K562 (cell line): ENCODE measurements at regions not wholly inside any gene's neighbourhood (a gene's known extent, or its start where the extent isn't known, plus 50 kb on each side); places are given as distances from the start of the nearest gene placed in this dataset.

ENCODE experiments used
- BHLHE40 ChIP-seq: IDR thresholded peaks from 2 replicates; pipeline ENCODE4 v1.6.1; 2011; ENCODE audit warnings: low read length, improper control_type of control experiment
- BRCA1 ChIP-seq, 2 experiments: fragments of 450-650 bp in 1 of 2; sonication (generic) in 1 of 2; formaldehyde crosslinking in 1 of 2; IDR thresholded peaks; 2 replicates each; pipeline versions ENCODE4 v1.5.0 to v1.6.1; 2017 to 2020; ENCODE audit warnings: mild to moderate bottlenecking in 1 of 2, missing genetic modification reagents in 1 of 2
- CBFB ChIP-seq: sonication (generic); formaldehyde crosslinking; IDR thresholded peaks from 2 replicates; pipeline ENCODE4 v1.4.0; 2020; ENCODE audit warnings: mild to moderate bottlenecking, missing genetic modification reagents
- ETV5 ChIP-seq: sonication (generic); formaldehyde crosslinking; IDR thresholded peaks from 2 replicates; pipeline ENCODE4 v1.4.0; 2020; ENCODE audit warnings: low read depth, mild to moderate bottlenecking, missing genetic modification reagents
- FOSL1 ChIP-seq: fragments of 200-800 bp; sonication (Bioruptor generic); conservative IDR thresholded peaks from 2 replicates; pipeline ENCODE4 v1.6.1; 2016; ENCODE audit warnings: missing genetic modification characterization, missing compliant biosample characterization
- FOXA3 ChIP-seq, 2 experiments: fragments of 450-650 bp in 1 of 2; sonication (generic) in 1 of 2; formaldehyde crosslinking; IDR thresholded peaks in 1 of 2; conservative IDR thresholded peaks in 1 of 2; 2 replicates each; pipeline versions ENCODE4 v1.4.0 to v1.8.0; 2020 to 2022; ENCODE audit warnings: mild to moderate bottlenecking in 2 of 2, missing genetic modification reagents in 1 of 2
- HBP1 ChIP-seq: fragments of 450-650 bp; formaldehyde crosslinking; IDR thresholded peaks from 2 replicates; pipeline ENCODE4 v1.4.0; 2022; ENCODE audit warnings: missing genetic modification characterization
- HDAC1 ChIP-seq, 2 experiments: fragments of 450-650 bp; IDR thresholded peaks; 2 replicates each; pipeline ENCODE4 v1.6.1; 2016 to 2017; ENCODE audit warnings: inconsistent platforms in 1 of 2, mild to moderate bottlenecking in 1 of 2, moderate library complexity in 1 of 2
- HDAC8 ChIP-seq: fragments of 450-650 bp; IDR thresholded peaks from 2 replicates; pipeline ENCODE4 v1.6.1; 2016; ENCODE audit warnings: mild to moderate bottlenecking, missing genetic modification characterization, moderate library complexity, missing compliant biosample characterization
- HNRNPL ChIP-seq: fragments of 200-400 bp; formaldehyde crosslinking; IDR thresholded peaks from 2 replicates; pipeline ENCODE4 v1.6.1; 2017; ENCODE audit warnings: low read depth, mild to moderate bottlenecking, low read length
- ILF3 ChIP-seq: fragments of 450-650 bp; IDR thresholded peaks from 2 replicates; pipeline ENCODE4 v1.6.1; 2018; ENCODE audit warnings: antibody characterized with exemption, mild to moderate bottlenecking, moderate library complexity, borderline replicate concordance
- KAT8 ChIP-seq: fragments of 450-650 bp; IDR thresholded peaks from 2 replicates; pipeline ENCODE4 v1.6.1; 2016; ENCODE audit warnings: low read depth, mild to moderate bottlenecking
- MCM2 ChIP-seq: fragments of 450-650 bp; IDR thresholded peaks from 2 replicates; pipeline ENCODE4 v1.6.1; 2017; ENCODE audit warnings: low read depth, mild to moderate bottlenecking
- NCOA4 ChIP-seq: fragments of 450-650 bp; IDR thresholded peaks from 2 replicates; pipeline ENCODE4 v1.6.1; 2018; ENCODE audit warnings: mild to moderate bottlenecking; ENCODE audit not compliant: partially characterized antibody
- TOE1 ChIP-seq, 2 experiments: fragments of 450-650 bp in 1 of 2; sonication (generic) in 1 of 2; formaldehyde crosslinking in 1 of 2; IDR thresholded peaks; 2 replicates each; pipeline versions ENCODE4 v1.7.1 to v1.8.0; 2016 to 2022; ENCODE audit warnings: borderline replicate concordance in 2 of 2, mild to moderate bottlenecking in 2 of 2, antibody characterized with exemption in 1 of 2, inconsistent platforms in 1 of 2, low read depth in 1 of 2, missing genetic modification reagents in 1 of 2, moderate library complexity in 1 of 2
- VEZF1 ChIP-seq: fragments of 200-800 bp; sonication (Bioruptor generic); IDR thresholded peaks from 2 replicates; pipeline ENCODE4 v1.6.1; 2017; ENCODE audit warnings: missing genetic modification characterization, missing compliant biosample characterization
- ZBTB12 ChIP-seq: fragments of 250-450 bp; sonication (Bioruptor Pico); IDR thresholded peaks from 2 replicates; pipeline ENCODE4 v1.4.0; 2020
- ZKSCAN1 ChIP-seq: fragments of 150-350 bp; IDR thresholded peaks from 2 replicates; pipeline ENCODE4 v1.6.1; 2016; ENCODE audit warnings: low read depth, low read length
- ZKSCAN8 ChIP-seq: fragments of 200-800 bp; sonication (Bioruptor generic); IDR thresholded peaks from 2 replicates; pipeline ENCODE4 v1.6.1; 2016; ENCODE audit warnings: missing genetic modification characterization, missing compliant biosample characterization
- ZNF175 ChIP-seq: fragments of 200-800 bp; sonication (Bioruptor generic); IDR thresholded peaks from 2 replicates; pipeline ENCODE4 v1.6.1; 2016; ENCODE audit warnings: low read depth, mild to moderate bottlenecking, missing genetic modification characterization, missing compliant biosample characterization
- ZNF592 ChIP-seq: fragments of 450-650 bp; IDR thresholded peaks from 2 replicates; pipeline ENCODE4 v1.6.1; 2017; ENCODE audit warnings: antibody characterized with exemption, mild to moderate bottlenecking

GRCh38 chr6:146889303-146889702, 290.5 kb downstream of the ADGB start (continued):
- TF ChIP-seq ZBTB12 (CRISPR knock-in tag) (no peak), ZKSCAN1 (no peak), BHLHE40 (no peak), ZNF175 (CRISPR knock-in tag) (0 out of 2 replicates have a peak, but pooled peaks have one; percentile 17), ETV5 (no peak), VEZF1 (CRISPR knock-in tag) (peak; percentile 10; the same call in 1 of the 2 replicates), HBP1 (CRISPR knock-in tag) (no peak), ILF3 (no peak), ZKSCAN8 (peak; percentile 58; the same call in 1 of the 2 replicates), HDAC8 (no peak), HDAC1 (IDR thresholded peaks at IDR 0.05) (no peak), CBFB (no peak), ZNF592 (peak; percentile 77; the same call in 1 of the 2 replicates), KAT8 (no peak), NCOA4 (no peak), MCM2 (no peak), FOSL1 (tag) (peak; percentile 53), HNRNPL (no peak), TOE1 (IDR thresholded peaks at IDR 0.05; ENCODE audit: borderline replicate concordance) (no peak), TOE1 (CRISPR knock-in tag; IDR thresholded peaks at IDR 0.05; ENCODE audit: borderline replicate concordance, low read depth) (no peak), BRCA1 (IDR thresholded peaks at IDR 0.05) (no peak), BRCA1 (CRISPR knock-in tag; IDR thresholded peaks at IDR 0.05) (no peak), FOXA3 (CRISPR knock-in tag; conservative IDR thresholded peaks at IDR 0.05 in 1 of 2, IDR thresholded peaks at IDR 0.05 in 1 of 2) (no peak)
